B cell (primary cell): ENCODE measurements at regions not wholly inside any gene's neighbourhood (a gene's known extent, or its start where the extent isn't known, plus 50 kb on each side); places are given as distances from the start of the nearest gene placed in this dataset.

Experiments
- ATAC-seq: fragments of 200-7000 bp; cut with Tn5 transposase; one replicate; pipeline ENCODE4 v1.10.0; 2021; ENCODE audit warnings: low read depth, mild to moderate bottlenecking, moderate number of reproducible peaks, moderate library complexity
- CTCF ChIA-PET: fragments of 350-600 bp; sonication (Branson Sonifier 250); formaldehyde crosslinking; loops from one replicate; lab custom pipeline; 2021; ENCODE audit warnings: antibody characterized with exemption, inconsistent platforms; lab: Charles Lee
- POLR2A ChIA-PET: fragments of 350-600 bp; sonication (Branson Sonifier 250); formaldehyde crosslinking; loops from one replicate; lab custom pipeline; 2021; ENCODE audit warnings: antibody characterized with exemption; lab: Charles Lee
- DNase-seq: peaks from one replicate; pipeline ENCODE4 v3.0.0; 2013
- H2AFZ ChIP-seq: 2 replicates; pipeline ENCODE4 v1.6.1; 2012; ENCODE audit warnings: mild to moderate bottlenecking, low read depth, low read length; ENCODE audit not compliant: insufficient read depth, poor library complexity, severe bottlenecking
- H3K27ac ChIP-seq, 2 donors: 1 replicate in 1 of 2; 2 replicates in 1 of 2; pipeline ENCODE4 v1.5.1; 2012 to 2013; ENCODE audit warnings: low read length in 2 of 2, mild to moderate bottlenecking in 2 of 2, moderate library complexity in 1 of 2
- H3K27me3 ChIP-seq, 4 experiments: fragments of 200-600 bp in 1 of 4; sonication (generic) in 1 of 4; replicated peaks in 1 of 4; 1 replicate in 2 of 4; 2 replicates in 2 of 4; pipeline versions ENCODE4 v1.6.1 to v1.7.0; 2013 to 2016; ENCODE audit warnings: low read length in 3 of 4, mild to moderate bottlenecking in 2 of 4, mixed read lengths in 1 of 4, moderate library complexity in 1 of 4; ENCODE audit not compliant: insufficient read depth in 4 of 4, control insufficient read depth in 3 of 4; ENCODE audit errors: control extremely low read depth in 1 of 4
- H3K36me3 ChIP-seq, 2 experiments: replicated peaks in 1 of 2; 1 replicate in 1 of 2; 2 replicates in 1 of 2; pipeline versions ENCODE4 v1.6.1 to v1.7.1; 2013; ENCODE audit warnings: low read length in 1 of 2; ENCODE audit not compliant: insufficient read depth in 2 of 2, control insufficient read depth in 1 of 2; ENCODE audit errors: control extremely low read depth in 1 of 2, extremely low read depth in 1 of 2
- H3K4me1 ChIP-seq, 2 donors: fragments of 200-600 bp in 1 of 2; sonication (generic) in 1 of 2; 1 replicate in 1 of 2; 2 replicates in 1 of 2; pipeline versions ENCODE4 v1.5.1 to v1.6.1; 2013 to 2017; ENCODE audit warnings: low read length in 2 of 2; ENCODE audit not compliant: control insufficient read depth in 2 of 2, insufficient read depth in 2 of 2
- H3K4me2 ChIP-seq: replicated peaks from 2 replicates; pipeline ENCODE3; 2012; ENCODE audit warnings: mild to moderate bottlenecking, low read depth, low read length; ENCODE audit not compliant: poor library complexity, severe bottlenecking
- H3K4me3 ChIP-seq, 5 experiments: fragments of 200-600 bp in 1 of 5; sonication (generic) in 1 of 5; 1 replicate in 3 of 5; 2 replicates in 2 of 5; pipeline versions ENCODE4 v1.5.1 to v1.7.0; 2011 to 2016; ENCODE audit warnings: low read length in 4 of 5, mild to moderate bottlenecking in 4 of 5, low read depth in 2 of 5, control low read depth in 1 of 5, moderate library complexity in 1 of 5; ENCODE audit not compliant: insufficient read depth in 1 of 5; ENCODE audit errors: control extremely low read depth in 1 of 5, extremely low read depth in 1 of 5
- H3K79me2 ChIP-seq: fragments of 200-600 bp; sonication (generic); one replicate; pipeline ENCODE4 v1.6.0; 2016; ENCODE audit warnings: low read length; ENCODE audit not compliant: control insufficient read depth, insufficient read depth
- H3K9ac ChIP-seq: fragments of 200-600 bp; sonication (generic); 2 replicates; pipeline ENCODE4 v1.6.1; 2017; ENCODE audit warnings: mild to moderate bottlenecking, low read length, moderate library complexity
- H3K9me3 ChIP-seq, 3 donors: one replicate each; pipeline versions ENCODE4 v1.6.1 to v1.7.1; 2013; ENCODE audit warnings: low read length in 2 of 3; ENCODE audit not compliant: control insufficient read depth in 2 of 3, insufficient read depth in 1 of 3; ENCODE audit errors: control extremely low read depth in 1 of 3
- H4K20me1 ChIP-seq: 2 replicates; pipeline ENCODE4 v1.6.0; 2012; ENCODE audit warnings: mild to moderate bottlenecking, low read length; ENCODE audit not compliant: insufficient read depth, control insufficient read depth, poor library complexity, severe bottlenecking
- H3K27ac Mint-ChIP-seq: one replicate; pipeline ENCODE4 v1.8.0; 2021; ENCODE audit warnings: mixed read lengths
- H3K27me3 Mint-ChIP-seq: one replicate; pipeline ENCODE4 v1.8.0; 2021; ENCODE audit warnings: mixed read lengths
- H3K4me1 Mint-ChIP-seq: one replicate; pipeline ENCODE4 v1.8.0; 2021; ENCODE audit warnings: mixed read lengths
- H3K4me3 Mint-ChIP-seq: one replicate; pipeline ENCODE4 v1.8.0; 2021; ENCODE audit warnings: mixed read lengths
- H3K9me3 Mint-ChIP-seq: one replicate; pipeline ENCODE4 v1.8.0; 2022; ENCODE audit warnings: mixed read lengths; ENCODE audit not compliant: insufficient read depth
- EZH2 ChIP-seq: IDR thresholded peaks from 2 replicates; pipeline ENCODE4 v1.6.1; 2012; ENCODE audit warnings: borderline replicate concordance, low read depth, mild to moderate bottlenecking, moderate library complexity, low read length; ENCODE audit not compliant: insufficient read depth, poor library complexity, severe bottlenecking
- WGBS: methylation state at CpG from one replicate; pipeline ENCODE4 v1.1.5; 2013; ENCODE audit warnings: missing lambda C conversion rate; ENCODE audit not compliant: insufficient coverage; 5-methylcytosine and 5-hydroxymethylcytosine counted together
- intact Hi-C: fragments of 100-400 bp; cut with micrococcal nuclease; formaldehyde crosslinking; loops from one replicate; pipeline ENCODE4 v1.10.0; 2022
- TF ChIP-seq, protein P1 (sequence below): fragments of 200-600 bp; IDR thresholded peaks from one replicate; pipeline ENCODE4 v1.8.0; 2022; ENCODE audit warnings: antibody characterized with exemption, mild to moderate bottlenecking

DNA sequence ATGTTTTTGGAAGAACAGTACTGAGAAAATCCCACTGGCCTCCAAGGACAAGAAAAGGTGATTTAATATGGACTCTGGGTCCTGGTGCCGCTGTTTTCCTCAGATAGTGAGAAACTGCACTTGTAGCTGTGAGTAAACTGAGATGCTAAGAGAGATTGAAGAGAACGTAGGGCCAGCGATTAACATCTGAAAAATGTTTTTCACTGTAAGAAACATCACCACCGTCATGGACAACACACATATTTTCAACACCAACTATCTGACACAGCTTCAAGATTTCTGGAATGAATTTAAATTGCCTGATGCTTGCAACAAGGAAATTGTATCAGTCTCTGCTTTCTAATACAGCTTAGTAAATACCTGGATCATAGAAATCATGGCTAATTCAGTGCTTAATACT is 158.2 kb upstream of the SMIM31 start:
- no peaks in the 10 kb centered on the region for H3K27me3 ChIP-seq
- no peaks in the 10 kb centered on the region for H3K36me3 ChIP-seq
- peaks cover 0 to 4% (median 2%) of the 10 kb centered on the region in 3 donors for H3K9me3 ChIP-seq
- no peak overlapping the region for H3K9ac ChIP-seq
- no peak overlapping the region for H2AFZ ChIP-seq
- no peak for ATAC-seq
- Mint-ChIP-seq H3K27ac (no peak overlapping the region), H3K27me3 (no peaks in the 10 kb centered on the region), H3K4me1 (no peaks in the 10 kb centered on the region), H3K4me3 (no peak overlapping the region), H3K9me3 (no peaks in the 10 kb centered on the region)
- WGBS, result 83% methylated on average over 2 of the region's 4 CpGs
- no peak overlapping the region for H3K4me2 ChIP-seq
- H3K27ac ChIP-seq, result no peak overlapping the region
- TF ChIP-seq, protein P1, sequence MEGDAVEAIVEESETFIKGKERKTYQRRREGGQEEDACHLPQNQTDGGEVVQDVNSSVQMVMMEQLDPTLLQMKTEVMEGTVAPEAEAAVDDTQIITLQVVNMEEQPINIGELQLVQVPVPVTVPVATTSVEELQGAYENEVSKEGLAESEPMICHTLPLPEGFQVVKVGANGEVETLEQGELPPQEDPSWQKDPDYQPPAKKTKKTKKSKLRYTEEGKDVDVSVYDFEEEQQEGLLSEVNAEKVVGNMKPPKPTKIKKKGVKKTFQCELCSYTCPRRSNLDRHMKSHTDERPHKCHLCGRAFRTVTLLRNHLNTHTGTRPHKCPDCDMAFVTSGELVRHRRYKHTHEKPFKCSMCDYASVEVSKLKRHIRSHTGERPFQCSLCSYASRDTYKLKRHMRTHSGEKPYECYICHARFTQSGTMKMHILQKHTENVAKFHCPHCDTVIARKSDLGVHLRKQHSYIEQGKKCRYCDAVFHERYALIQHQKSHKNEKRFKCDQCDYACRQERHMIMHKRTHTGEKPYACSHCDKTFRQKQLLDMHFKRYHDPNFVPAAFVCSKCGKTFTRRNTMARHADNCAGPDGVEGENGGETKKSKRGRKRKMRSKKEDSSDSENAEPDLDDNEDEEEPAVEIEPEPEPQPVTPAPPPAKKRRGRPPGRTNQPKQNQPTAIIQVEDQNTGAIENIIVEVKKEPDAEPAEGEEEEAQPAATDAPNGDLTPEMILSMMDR, result no peak
- TF ChIP-seq EZH2, result no peak
- H3K79me2 ChIP-seq, result no peaks in the 10 kb centered on the region
- DNase-seq, result no peak
- intact Hi-C loops, result no loop called here
- no peaks in the 10 kb centered on the region for H4K20me1 ChIP-seq
- ChIA-PET POLR2A (no interaction called here), CTCF (no interaction called here)
- H3K4me3 ChIP-seq, result no peak overlapping the region
- no peaks in the 10 kb centered on the region for H3K4me1 ChIP-seq

DNA sequence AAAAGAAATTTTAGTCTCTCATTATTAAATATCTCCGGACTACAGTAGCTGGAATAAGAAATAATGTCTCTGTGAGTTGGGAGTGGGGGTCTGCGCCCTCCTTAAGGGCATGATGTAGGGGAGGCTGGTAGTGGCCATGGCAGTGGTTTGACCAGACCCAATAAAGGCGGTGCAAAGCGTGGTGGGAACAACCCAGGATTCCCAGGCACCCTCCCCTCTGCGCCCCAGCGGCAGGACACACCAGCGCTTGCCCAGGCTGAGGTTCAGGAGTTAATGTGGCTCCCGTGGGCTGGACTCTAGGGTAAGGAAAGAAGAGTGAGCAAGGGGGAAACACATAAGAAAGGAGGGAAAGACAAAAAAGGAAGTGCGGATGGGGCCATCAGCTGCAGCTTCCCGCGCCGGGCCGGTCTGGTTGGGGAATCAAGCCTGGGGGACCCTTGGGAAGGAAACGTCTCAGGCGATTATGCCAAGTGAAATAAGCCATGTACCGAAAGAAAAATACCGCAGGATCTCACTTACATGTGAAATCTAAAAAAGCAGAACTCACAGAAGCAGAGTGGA is 157.5 kb upstream of the SMIM31 start:
- Mint-ChIP-seq H3K27ac (no peak overlapping the region), H3K9me3 (peaks cover under 1% of the 10 kb centered on the region), H3K4me3 (no peak overlapping the region), H3K27me3 (no peaks in the 10 kb centered on the region), H3K4me1 (no peaks in the 10 kb centered on the region)
- Histone ChIP-seq H3K9ac (no peak overlapping the region), H4K20me1 (no peaks in the 10 kb centered on the region), H3K79me2 (no peaks in the 10 kb centered on the region), H3K4me3 (no peak overlapping the region), H3K36me3 (no peaks in the 10 kb centered on the region), H2AFZ (no peak overlapping the region), H3K4me1 (no peaks in the 10 kb centered on the region), H3K4me2 (no peak overlapping the region), H3K27me3 (no peaks in the 10 kb centered on the region), H3K27ac (no peak overlapping the region), H3K9me3 (peaks cover 0 to 4% (median 2%) of the 10 kb centered on the region in 3 donors)
- intact Hi-C loops, result no loop called here
- POLR2A ChIA-PET, result no interaction called here
- WGBS, result 93% methylated on average over 14 of the region's 17 CpGs
- TF ChIP-seq, protein P1, result no peak
- no peak for TF ChIP-seq EZH2
- ATAC-seq (no peak), DNase-seq (no peak)
- CTCF ChIA-PET, result no interaction called here
